Kidney glomerular epithelial cell (primary cell): ENCODE measurements at regions not wholly inside any gene's neighbourhood (a gene's known extent, or its start where the extent isn't known, plus 50 kb on each side); places are given as distances from the start of the nearest gene placed in this dataset.

Source experiments
- DNase-seq: peaks from one replicate; lab custom pipeline; 2025; lab: John Stamatoyannopoulos, UW

DNA sequence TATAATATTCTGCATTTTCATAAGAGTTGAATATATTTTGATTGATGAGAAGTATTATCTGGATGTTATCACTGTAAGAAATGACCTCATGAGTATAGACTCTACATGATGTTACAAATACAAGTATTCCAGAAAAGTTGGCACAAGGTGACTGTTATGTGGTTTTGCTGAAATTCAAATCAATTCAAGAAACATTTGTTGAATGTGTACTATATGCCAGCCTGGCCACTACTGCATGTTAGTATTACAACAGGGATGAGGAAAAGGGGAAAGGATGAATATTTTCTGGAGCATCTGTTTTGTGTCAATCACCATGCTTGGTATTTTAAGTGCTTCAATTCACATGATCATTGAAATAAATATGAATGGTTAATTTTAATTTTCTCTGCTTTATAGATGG is 250.9 kb upstream of the PBX1 start:
- DNase-seq: no peak

DNA sequence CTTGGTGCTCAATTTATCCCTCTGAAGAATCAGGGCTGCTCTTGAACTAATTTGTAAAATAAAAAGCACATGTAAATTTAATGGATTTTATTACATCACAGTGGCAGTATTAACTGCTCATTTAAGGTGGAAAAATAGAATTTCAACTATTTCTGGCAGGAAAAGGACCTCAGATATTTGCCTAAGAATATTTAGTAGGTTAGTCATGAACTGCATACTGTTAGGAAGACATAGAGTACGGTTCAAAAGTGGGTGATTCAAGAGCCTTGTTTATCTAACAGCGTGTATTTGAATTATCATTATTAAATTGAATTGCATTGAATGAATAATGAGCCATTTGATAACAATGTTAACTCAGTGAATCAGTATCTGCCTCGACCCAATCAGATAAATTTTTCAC is 248.8 kb upstream of the PBX1 start:
- no peak for DNase-seq

DNA sequence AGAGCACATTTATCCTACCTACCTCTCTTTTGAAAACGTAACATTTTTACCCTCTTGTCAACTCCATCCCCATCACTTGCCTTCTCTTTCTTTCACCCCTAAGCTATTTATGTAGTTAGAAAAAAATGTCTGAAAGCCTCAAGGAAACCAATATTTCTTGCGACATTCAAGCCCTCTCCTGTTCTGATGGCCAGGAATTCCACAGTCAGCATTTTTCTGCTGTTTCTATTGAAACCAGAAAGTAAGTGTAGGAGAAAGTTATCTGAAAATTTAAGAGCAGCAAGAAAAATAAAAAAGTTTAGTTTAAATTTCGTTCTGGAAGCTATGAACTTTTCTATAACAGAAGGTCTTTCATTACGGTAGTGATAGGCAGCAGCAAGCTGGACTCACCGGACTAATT is 247.6 kb upstream of the PBX1 start:
- no peak for DNase-seq

DNA sequence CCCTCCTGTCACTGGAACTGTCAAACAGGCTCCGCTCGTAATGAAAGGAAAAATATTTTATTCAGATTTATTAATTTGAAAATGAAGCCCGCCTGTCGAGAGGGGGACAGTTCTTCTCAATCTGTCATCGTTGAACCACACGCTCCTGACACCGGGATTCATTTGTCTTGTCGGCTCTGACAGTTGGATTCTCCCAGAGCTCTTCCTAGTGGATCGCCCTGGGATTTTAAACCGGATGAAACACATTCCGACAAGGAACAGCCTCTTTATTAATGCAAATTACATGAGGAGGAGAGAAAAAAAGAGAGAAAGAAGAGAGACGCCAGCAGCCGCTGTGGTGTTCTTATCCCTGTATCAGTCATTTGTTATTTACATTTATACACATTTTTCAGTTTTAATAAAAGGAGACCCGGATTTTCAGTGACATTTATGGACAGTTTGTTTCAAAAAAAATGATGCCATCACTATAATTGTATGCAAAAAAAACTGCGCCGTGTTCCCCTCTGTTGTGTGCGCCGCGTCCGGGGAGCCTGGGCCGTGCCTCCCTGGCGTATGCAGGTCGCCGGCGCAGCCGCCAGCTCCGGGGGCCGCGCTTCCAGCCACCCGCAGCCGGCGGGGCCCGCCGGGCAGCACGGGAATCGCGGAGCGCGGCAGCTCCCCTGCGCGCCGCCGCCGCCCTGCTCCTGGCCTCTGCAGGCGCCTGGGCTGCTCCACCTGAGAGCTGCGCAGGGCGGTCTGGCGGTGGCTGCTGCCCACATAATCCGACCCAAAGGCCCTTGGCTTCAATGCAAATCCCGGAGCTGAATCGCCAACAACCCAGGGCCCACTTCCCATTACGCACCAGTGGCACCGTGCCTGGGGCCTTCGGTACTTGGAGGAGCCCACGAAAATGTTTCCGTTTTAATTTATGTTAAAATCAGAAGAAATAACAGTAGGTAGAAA is 237.9 kb upstream of the PBX1 start:
- no peak for DNase-seq

DNA sequence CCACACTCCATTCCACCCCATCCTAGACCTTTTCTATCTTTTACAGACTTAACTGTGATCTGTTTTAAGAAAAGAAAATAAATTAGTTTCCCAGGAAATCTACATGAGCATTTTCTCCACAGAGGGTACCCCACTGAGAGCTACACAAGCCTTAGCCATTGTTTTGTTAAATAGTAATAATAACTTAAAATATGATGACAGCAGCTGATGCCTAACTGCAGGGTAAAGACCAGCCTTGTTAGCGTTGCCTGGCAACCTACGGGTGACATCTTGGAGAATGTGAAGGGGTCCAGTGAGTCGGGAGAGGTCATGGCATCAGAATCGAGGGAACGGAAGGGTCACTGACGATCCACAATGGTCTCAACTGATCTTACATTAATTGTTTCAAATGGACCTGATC is 233.2 kb upstream of the PBX1 start:
- no peak for DNase-seq

DNA sequence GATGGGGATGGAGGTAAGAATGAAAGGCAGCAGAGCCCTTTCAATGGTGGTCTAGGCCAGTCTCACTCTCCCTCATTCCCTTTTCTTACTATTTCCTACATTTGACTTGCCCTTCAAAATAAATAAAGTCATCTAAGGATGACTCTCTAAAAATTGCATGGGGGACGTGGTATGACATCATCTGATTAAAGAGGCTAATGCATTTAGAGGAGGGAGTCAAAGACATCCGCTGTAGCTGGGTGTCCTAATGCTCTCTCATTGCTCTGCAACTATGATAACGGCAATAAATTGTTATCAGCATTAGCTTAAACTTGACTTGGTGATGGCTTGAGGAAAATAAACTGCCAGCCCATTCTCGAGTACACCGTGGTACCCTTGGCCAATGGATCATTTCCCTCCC is 225.6 kb upstream of the PBX1 start:
- no peak for DNase-seq

DNA sequence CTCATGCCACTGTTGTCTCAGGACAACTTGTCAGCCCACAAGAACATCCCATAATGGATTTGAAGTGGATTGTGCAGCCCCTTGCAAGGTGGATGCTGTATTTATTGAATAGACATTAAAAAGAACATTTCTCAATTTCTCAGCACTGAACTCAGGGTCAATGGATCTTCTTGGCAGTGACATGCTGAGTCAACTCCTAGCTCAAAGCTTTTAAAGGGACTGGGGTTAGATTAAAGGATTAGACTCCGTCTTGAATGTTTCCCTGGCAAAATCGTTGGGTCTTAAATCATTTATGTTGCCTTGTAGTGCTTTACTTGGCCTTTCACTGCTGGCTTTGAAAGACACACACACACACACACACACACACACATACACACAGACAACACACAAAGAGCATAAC is 221.6 kb upstream of the PBX1 start:
- DNase-seq: no peak

DNA sequence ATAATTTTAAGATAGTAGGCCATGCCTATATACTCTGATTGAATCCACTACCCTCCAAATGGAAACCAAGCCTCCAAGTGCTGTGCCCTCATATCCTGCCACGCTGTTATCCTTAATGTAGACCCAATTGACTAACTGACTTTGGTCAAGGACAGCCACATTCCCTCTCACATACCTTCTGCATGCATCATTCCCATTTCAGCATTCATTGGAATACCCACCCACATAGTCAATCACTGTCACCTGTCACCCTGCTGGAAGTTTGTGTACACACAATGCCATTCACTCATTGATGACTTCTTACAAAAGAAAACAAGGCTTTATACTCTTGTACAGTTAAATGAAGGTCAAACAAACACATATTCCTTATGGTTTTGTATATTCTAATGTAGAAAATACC is 221.1 kb upstream of the PBX1 start:
- no peak for DNase-seq

DNA sequence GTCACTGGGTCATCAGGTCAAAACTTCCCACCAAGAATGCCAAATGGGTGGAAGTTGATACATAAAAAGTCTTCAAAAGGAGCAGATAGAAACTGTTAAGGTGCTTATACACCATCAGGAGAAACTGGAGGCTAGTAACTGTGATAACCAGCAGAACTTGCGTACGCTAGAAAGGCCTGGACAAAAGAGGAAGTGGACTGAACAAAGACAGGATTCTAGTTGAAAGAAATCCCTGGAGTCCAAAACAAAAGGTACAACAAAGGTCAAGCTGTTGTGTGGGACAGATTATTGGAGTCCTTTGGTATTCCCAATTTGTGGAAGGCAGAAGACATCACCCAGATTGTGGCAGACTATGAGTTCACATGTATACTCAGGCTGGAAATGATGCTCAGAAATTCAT is 215.8 kb upstream of the PBX1 start:
- DNase-seq: no peak

DNA sequence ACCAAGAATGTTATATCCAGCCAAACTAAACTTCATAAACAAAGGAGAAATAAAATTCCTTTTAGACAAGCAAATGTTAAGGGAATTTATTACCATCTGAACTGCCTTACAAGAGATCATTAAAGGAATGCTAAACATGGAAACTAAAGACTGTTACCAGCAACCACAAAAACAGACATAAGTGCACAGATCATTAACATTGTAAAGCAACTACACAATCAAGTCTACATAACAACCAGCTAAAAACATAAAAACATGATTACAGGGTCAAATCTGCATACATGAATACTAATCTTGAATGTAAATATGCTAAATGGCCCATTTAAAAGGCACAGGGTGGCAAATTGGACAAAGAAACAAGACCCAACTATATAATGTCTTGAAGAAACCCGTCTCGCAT is 211.0 kb upstream of the PBX1 start:
- no peak for DNase-seq

DNA sequence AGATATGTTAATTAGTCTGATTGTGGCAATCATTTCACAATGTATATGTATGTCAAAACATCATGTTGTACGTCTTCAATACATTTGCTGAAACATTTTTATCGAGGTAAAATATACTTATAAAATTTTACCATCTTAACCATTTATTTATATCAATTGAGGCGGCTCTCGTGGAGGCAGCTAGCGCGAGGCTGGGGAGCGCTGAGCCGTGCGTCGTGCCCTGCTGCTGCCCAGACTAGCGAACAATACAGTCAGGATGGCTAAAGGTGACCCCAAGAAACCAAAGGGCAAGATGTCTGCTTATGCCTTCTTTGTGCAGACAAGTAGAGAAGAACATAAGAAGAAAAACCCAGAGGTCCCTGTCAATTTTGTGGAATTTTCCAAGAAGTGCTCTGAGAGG is 202.5 kb upstream of the PBX1 start:
- no peak for DNase-seq

DNA sequence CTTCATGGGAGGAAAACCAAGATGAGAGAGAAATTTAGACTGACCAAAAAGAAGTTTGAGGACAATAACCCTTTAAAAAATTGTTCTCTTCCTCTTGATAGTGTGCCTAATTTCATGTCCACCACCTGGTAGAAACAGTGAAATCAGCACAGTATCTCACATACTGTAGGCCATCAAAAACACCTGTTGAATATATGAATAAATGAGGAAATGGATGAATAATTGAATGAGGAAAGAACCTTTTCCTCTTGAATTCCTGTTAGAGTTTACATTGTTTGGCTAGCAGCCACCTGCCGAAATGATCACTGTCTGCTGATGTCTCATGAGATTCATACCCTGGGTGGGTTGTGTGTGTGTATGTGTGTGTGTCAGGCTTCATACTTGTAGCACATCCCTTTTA is 198.7 kb upstream of the PBX1 start:
- DNase-seq: no peak

DNA sequence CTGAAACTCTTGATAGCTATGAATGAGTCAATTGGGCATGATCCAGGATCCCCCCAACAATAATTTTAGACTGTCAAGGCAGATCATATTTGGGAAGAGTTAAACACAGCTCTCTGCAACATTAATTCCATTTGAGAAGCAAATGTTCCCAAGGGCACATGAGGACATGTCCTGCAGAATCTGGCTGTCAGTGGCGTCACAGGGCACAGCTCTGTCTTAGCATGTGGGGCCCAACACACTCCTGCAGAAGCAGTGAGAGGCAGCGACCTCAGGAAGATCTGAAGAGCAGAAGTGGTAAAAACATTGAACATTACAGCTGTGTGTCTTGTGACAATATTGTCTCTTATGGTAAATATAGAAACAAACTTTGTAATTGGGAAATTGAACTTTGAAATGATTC is 197.1 kb upstream of the PBX1 start:
- DNase-seq: no peak

DNA sequence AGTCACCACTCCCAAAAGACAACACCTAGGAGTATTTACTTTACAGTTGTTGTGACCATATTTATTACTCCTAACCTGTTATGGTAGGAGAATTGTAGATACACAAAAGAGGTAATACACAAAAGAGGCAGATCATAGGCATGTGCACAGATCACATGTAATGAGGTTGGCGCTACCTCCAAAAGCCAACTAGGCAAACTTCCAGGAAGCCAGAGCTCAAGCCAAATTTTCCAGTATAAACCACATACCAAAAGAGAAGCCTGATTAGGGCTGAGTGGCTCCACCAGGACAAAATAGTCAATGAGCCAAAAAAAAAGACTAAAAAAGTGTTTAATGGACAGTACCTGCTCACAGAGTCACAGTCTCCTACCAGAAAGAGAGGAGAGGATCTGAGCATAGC is 195.0 kb upstream of the PBX1 start:
- no peak for DNase-seq

DNA sequence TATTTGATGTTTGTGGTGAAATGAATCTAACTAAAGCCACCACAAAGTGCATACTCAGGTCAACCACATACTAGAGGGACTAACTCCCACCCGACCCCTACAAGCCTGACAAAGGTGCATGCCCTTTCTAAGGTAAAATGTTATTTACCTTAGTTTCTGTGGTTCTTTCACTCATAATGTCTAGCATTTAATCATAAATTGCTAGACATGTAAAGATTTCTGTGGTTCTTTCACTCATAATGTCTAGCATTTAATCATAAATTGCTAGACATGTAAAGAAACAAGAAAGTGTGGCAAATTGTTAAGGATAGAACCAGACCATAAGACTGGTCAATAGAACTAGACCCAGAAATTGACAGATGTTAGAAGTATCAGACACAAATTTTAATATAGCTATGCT is 193.0 kb upstream of the PBX1 start:
- DNase-seq: no peak

DNA sequence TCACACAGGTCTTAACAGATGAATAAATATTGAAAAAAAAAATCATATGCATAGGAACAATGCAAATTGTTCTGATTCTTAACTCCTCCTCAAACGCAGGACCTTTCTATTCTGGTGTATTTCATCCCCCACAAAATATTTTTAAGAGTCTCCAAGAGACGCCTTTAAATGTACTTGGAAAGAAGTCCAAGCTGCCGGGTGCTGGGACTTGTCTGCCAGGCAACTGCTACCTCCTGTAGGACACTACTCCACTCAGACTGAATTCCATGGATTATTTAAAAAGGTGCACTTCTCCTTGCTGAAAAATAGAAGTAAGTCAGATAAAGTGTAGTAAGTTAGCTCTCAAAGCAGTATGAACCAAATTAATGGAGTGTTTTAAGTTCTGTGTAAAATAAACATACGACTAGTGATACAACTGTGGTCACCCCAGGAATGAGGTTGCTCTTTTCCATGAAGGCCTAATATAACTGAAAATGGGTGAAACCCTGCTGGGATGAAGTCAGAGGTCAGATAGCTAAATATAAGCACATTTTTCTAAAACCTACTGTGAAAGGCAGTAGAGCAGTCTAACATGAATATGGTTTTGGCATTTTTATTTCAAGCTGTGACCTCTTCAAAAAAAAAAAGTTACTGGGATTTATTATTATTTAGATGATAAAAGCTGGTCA is 189.2 kb upstream of the PBX1 start:
- DNase-seq: no peak

DNA sequence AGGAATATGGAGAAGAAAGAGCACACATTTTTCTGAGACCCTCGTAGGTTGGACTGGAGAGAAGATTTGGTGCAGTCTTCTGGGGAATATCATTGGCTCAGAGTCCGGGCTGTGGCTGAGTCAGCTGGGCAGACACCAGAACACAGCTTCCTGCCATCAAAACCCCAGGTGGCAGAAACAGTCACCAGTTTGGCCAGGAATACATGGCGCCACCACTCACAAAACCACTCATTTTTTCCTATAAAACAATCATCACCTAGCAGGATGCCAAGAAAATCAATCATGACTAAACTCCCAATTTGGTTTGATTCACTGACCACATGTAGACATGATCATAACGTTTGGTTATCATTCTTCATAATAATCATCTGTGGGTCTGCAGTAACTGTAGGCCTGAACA is 178.1 kb upstream of the PBX1 start:
- no peak for DNase-seq

DNA sequence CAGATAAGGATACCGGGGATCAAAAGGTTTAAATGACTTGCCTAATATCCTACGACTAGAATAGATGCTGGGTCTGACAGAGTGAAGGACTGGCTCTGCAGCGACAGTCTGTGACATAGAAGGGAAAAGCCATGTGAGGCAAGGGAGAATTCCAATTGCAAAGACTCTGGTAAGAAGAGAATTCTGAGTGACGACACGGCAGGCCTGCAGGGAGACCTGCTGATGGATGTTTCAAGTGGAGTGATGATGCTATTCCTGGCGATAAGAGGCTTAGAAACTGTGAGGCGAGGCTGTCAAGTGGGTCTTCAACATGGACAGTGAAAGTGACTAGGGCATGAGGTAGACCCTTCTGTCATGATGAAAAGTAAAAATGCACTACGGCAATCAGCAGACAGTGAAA is 176.6 kb upstream of the PBX1 start:
- DNase-seq: no peak

DNA sequence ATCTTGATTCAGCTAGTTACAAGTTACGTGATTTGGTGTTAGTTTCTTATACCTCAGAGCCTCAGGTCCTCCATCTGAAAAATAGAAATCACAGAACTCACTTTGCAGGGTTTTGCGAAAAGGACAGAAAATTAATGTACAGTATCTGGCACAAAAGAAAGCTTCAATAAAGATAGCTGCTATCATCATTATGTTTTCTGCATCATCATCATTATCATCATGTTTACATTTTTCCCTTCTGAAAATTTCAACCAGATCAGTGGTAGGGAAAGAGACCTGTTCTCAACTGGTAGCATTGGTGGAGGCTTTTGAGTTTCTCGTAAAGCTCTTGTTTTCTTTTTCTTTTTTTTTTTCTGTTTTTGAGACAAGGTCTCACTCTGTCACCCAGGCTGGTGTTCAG is 174.7 kb upstream of the PBX1 start:
- DNase-seq: no peak

DNA sequence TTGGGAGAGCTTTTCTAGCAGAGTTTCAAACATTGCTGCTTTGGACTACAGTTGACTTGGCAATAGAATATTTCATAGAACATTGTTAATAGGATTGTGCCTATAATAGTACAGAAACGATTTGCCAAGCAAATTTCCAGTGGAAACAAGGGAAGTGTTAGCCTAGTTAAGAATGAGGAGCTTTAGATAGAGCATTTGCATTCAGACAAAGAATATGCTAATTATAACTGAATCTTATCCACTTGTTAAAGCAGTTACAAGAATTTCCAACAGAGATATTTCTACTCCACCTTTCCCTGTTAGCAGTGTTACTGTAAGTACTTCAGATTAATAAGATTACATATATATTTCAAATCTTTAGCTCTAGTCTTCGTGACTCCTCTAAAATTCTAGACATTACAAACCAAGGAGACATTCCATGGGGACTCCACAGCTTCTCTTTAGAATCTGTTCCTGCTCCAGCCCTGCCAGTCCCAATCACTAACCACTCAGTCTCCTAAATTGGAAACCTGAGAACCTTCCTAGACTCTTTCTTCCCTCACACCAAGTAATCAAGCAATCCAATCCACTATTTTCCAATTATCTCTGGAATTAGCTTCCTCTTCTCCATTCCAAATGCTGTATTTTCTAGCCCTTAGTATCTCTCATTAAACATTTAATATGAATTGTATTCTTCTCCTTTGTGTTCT is 141.8 kb upstream of the PBX1 start:
- DNase-seq: no peak

DNA sequence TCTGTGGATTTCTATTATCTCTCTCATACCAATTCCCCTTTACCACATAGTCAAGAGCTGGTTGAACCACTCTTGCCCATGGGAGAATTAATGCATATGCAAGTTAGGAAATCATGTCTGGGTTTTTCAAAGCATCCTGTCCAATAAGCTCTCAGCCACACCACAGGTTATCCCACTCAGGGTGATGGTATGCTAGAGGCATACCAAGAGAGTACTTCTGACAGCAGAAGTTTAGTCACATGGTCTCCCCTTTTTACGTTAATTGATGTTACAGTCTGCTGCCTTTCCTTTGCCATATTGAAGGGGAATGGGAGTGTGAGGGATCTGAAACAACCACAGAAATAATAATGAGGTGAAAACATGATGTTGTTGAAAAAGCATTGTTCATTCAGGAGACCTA is 135.8 kb upstream of the PBX1 start:
- DNase-seq: no peak

DNA sequence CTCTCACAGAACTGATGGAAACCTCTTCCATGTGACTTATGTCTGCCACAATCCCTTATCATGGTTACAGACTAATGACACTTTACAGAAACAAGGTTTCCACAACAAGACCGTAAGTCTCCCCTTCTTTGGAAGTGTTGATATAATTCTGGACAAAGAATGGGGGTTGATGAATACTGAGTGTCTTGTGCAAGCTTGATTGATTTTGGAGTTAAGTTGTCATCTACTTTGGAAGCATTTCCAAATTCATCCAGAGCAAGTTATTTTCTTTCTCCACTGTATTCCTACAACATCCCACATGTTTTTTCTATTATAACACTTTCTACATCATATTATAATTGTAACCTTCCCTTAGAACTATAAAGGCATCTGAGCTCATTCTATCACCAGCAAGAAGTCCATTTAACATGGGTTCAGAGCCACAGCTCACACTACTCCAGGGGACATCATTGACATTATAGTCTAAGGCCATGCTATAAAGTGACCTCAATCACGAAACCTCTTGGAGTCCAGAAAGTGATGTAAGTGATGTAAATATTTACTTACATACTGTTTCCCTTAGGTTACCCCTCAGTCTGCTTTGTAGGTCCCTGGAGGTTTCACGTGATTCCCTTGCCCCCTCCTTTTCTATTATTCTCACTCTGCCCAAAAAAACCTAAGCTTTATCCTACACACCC is 125.7 kb upstream of the PBX1 start:
- DNase-seq: no peak

DNA sequence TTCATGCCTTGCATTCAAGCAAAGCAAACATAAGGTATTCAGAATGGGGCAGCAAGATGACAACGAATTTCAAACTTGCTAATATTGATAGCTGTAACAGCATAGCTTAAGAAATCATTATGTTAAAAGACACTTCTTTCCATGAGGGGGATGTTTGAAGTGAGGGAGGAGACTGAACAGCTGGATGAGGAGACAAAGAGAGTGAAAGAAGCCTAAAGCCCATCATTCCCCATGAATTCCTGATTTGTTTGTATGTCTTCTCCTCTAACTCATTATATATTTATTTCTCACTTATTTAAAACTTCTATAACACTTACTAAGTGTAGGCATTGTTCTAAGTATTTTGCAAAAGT is 125.2 kb upstream of the PBX1 start:
- no peak for DNase-seq
